T-helper 17 cell (primary cell): ENCODE measurements at regions not wholly inside any gene's neighbourhood (a gene's known extent, or its start where the extent isn't known, plus 50 kb on each side); places are given as distances from the start of the nearest gene placed in this dataset.

Experiments
- ATAC-seq: fragments of 150-1000 bp; cut with Tn5 transposase; 2 replicates; pipeline ENCODE4 v1.10.0; 2021; ENCODE audit warnings: mild to moderate bottlenecking, moderate library complexity
- DNase-seq, 3 donors: peaks; one replicate each; pipeline versions ENCODE4 v3.0.0 to v3.0.0-alpha.2; 2020 to 2021
- H3K9me3 ChIP-seq: one replicate; pipeline ENCODE4 v1.7.0; 2013; ENCODE audit warnings: low read length, mild to moderate bottlenecking; ENCODE audit not compliant: control insufficient read depth, poor library complexity, severe bottlenecking
- H3K27ac Mint-ChIP-seq: one replicate; pipeline ENCODE4 v1.8.0; 2022; ENCODE audit warnings: mild to moderate bottlenecking, moderate library complexity, mixed read lengths
- H3K27me3 Mint-ChIP-seq: one replicate; pipeline ENCODE4 v1.8.0; 2022; ENCODE audit warnings: mixed read lengths
- H3K36me3 Mint-ChIP-seq: one replicate; pipeline ENCODE4 v1.8.0; 2022; ENCODE audit warnings: low read depth, mixed read lengths
- H3K4me1 Mint-ChIP-seq: one replicate; pipeline ENCODE4 v1.8.0; 2022; ENCODE audit warnings: mild to moderate bottlenecking, mixed read lengths
- H3K4me3 Mint-ChIP-seq: one replicate; pipeline ENCODE4 v1.8.0; 2022; ENCODE audit warnings: mild to moderate bottlenecking, moderate library complexity, mixed read lengths

DNA sequence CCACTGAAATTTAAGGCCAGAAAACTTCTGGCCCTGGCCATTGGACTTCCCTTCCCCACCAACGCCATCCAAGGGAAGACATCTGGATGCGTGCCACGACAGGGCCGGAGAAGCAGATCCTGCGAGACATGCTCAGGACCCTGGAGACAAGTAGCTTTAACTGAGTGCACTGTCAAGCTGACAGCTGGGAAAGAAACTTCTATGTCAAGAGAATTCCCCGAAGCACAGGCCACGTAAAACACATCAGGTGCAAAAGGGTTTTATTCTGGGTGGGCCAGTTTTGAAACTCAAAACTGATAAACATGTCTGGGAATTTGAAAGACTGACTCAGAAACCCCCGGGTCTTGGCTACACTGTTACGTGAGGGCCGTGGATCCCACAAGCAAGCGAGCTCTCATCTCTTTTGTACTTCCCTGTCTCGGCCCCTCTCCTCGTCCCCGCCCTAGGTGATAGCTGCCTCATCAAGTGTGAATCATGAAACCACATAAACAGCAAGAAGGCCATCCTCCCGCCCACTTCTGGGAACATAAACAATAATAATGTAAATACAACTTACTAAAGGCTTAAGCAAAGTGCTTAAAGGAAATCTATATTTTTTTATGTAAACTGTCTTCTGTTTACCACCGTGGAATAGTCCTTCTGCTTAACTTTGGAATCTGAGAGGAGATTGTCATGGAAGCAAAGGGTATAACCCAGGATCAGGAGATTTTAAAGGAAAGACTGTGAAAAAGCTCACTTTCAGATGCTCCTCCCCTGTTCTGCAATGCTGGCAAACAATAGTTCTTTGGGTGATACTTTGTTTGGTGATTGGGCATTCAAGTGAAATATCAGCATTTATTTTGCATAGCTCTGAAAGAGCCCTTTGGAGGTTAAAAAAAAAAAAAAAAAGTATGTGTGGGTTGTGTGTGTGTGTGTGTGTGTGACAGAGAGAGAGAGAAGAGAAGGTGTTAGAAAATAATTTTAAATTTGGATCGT, 406.0 kb upstream of the MAF start:
- no peak overlapping the region for H3K27ac Mint-ChIP-seq
- H3K9me3 ChIP-seq: no peaks in the 10 kb centered on the region
- ATAC-seq (no peak), DNase-seq (no peak)
- H3K4me3 Mint-ChIP-seq: no peak overlapping the region
- H3K4me1 Mint-ChIP-seq: no peaks in the 10 kb centered on the region
- H3K27me3 Mint-ChIP-seq: peaks cover 32% of the 10 kb centered on the region
- H3K36me3 Mint-ChIP-seq: peaks cover 2% of the 10 kb centered on the region

DNA sequence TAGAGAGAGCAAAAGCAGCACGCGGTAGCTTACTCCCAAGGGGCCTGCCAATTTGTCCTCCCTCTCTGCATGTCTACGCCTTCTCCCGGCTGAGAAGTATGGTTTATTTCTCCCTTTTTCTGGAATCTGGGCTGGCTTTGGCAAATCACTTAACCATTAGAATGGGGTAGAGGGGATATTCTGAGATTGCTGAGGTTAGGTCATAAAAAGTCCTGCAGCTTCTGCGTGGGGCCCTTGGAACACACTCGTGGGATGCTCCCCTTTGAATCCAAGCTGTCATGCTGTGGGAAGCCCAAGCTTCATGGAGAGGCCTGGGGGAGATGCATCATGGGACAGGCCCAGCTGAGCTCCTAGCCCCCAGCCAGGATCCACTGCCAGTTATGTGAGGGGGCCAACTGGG, 403.6 kb upstream of the MAF start:
- ATAC-seq: no peak
- Mint-ChIP-seq H3K27ac (no peak overlapping the region), H3K27me3 (peaks cover 42% of the 10 kb centered on the region), H3K4me1 (no peaks in the 10 kb centered on the region), H3K36me3 (peaks cover 2% of the 10 kb centered on the region), H3K4me3 (no peak overlapping the region)
- H3K9me3 ChIP-seq: no peaks in the 10 kb centered on the region
- DNase-seq: no peak

DNA sequence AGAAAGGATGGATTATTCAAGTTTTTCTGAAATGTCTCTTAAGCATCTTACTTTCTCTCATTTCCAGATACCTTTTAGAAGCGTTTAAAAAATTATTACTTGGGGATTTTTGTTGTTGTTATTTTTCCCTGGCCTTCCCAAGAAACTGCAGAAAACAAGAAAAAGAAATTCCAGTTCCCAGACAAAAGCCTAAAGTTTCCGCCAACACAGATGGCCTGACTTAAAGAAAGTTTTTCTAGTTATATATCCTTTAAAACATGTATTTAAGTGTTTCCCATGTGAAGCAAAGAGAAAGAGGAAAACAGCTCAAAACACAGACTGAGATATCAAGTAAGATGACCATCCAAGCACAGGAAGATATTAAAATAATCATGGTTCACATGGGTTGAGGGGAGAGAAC, 401.7 kb upstream of the MAF start:
- no peak overlapping the region for H3K4me3 Mint-ChIP-seq
- H3K4me1 Mint-ChIP-seq: no peaks in the 10 kb centered on the region
- DNase-seq (no peak), ATAC-seq (no peak)
- H3K27me3 Mint-ChIP-seq: peaks cover 42% of the 10 kb centered on the region
- peaks cover 4% of the 10 kb centered on the region for H3K36me3 Mint-ChIP-seq
- no peaks in the 10 kb centered on the region for H3K9me3 ChIP-seq
- no peak overlapping the region for H3K27ac Mint-ChIP-seq

DNA sequence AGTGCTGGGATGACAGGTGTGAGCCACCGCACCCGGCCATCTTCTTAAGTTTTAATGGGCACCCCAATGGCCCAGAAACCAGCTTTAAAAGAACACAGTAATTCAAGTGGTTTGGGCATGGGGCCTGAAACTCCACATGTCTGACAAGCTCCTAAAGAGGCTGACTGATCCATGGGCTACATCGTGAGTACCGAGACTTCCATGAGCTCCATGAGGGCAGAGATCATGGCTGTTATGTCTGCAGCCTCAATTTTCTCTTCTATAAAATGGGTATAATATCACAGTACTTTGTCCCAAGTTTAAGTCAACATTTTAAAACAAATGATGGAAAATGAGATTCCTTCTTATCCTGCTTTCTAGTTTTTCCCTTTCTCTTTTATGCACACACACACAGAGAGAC, 397.6 kb upstream of the MAF start:
- Mint-ChIP-seq H3K4me1 (no peaks in the 10 kb centered on the region), H3K36me3 (peaks cover 2% of the 10 kb centered on the region), H3K4me3 (no peak overlapping the region), H3K27ac (no peak overlapping the region), H3K27me3 (peaks cover 50% of the 10 kb centered on the region)
- no peaks in the 10 kb centered on the region for H3K9me3 ChIP-seq
- ATAC-seq (no peak), DNase-seq (no peak)

DNA sequence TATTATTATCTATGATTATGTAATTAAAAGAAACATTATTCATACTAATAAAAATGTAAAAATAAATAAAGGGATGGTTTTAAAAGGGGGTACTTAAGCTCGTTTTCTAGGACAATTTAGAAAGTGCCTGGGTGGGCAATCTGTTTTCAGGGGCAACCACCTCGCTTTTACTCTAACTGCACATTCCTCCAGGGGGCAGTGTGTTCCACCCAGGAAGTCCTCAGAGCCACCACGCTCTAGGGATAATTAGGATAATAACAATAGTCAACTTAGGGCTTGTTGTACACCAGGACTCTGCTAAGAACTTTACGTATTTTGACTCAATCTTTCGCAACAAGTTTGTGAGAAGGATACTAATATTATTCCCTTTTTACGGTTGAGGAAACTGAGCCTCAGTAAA, 396.7 kb upstream of the MAF start:
- Mint-ChIP-seq H3K27me3 (peaks cover 42% of the 10 kb centered on the region), H3K4me3 (no peak overlapping the region), H3K4me1 (no peaks in the 10 kb centered on the region), H3K36me3 (peaks cover 2% of the 10 kb centered on the region), H3K27ac (no peak overlapping the region)
- DNase-seq (no peak), ATAC-seq (no peak)
- H3K9me3 ChIP-seq: no peaks in the 10 kb centered on the region

DNA sequence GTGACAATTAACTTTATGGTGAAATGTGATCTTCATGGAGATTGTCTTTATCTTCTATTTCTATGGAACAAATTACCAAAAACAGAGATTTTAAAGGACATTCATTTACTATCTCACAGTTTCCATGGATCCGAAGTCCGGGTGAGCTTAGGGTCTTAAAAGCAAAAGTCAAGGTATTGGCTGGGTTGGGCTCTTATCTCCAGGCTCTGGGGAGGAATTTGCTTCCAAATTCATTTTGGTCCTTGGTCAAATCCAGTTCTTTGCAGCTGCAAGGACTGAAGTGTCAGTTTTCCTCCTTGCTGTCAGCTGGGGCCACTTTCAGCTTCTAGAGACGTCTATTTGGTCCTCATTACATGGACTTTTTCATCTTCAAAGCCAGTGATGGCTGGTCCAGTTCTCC, 395.8 kb upstream of the MAF start:
- DNase-seq: no peak
- no peak overlapping the region for H3K4me3 Mint-ChIP-seq
- no peak for ATAC-seq

DNA sequence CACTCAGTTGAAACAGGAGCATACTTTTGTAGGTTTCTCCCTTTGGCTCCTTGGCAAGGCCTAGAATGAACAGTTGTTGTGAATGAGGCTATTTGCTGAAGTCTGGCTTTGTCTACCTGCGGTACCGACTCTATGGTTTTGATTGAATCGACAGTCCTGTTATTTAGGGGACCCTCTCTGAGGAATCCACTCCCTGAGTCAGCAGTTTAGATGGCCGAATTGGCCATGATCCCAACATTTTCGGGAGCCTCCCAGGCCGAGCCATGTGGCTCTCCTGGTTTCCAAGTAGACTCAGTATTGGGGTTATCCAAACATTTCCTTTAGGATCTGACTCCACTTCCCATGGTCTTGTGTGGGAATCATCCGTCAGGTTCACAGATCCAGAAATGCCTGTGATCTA, 394.8 kb upstream of the MAF start:
- H3K4me1 Mint-ChIP-seq: no peaks in the 10 kb centered on the region
- no peak overlapping the region for H3K4me3 Mint-ChIP-seq
- ATAC-seq (no peak), DNase-seq (no peak)
- peaks cover 28% of the 10 kb centered on the region for H3K27me3 Mint-ChIP-seq
- peaks cover 2% of the 10 kb centered on the region for H3K36me3 Mint-ChIP-seq
- H3K9me3 ChIP-seq: no peaks in the 10 kb centered on the region
- H3K27ac Mint-ChIP-seq: no peak overlapping the region

More for the DNA sequence above, 395.8 kb upstream of the MAF start:
- Mint-ChIP-seq H3K36me3 (peaks cover 2% of the 10 kb centered on the region), H3K27ac (no peak overlapping the region), H3K4me1 (no peaks in the 10 kb centered on the region), H3K27me3 (peaks cover 35% of the 10 kb centered on the region)
- no peaks in the 10 kb centered on the region for H3K9me3 ChIP-seq

DNA sequence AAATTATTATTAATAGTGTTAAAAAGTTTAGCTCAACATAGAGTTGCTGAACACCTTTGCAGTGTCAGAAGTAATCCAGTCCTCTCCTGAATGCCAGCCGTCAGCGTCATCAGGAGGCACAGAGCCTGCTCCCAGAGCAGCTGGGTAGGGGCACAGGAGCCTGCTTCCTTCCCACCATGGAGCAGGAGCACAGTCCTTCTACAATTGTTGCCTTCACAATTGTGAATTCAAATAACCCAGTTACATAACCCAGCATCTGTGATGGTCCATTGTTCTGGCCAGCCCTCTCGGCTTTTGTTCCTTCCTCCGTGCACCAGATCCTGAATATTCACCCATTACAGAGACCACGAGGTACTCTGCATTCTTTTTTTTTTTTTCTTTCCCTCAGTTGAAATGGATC, 393.9 kb upstream of the MAF start:
- Mint-ChIP-seq H3K27ac (no peak overlapping the region), H3K4me3 (no peak overlapping the region), H3K27me3 (peaks cover 35% of the 10 kb centered on the region), H3K36me3 (peaks cover 2% of the 10 kb centered on the region), H3K4me1 (no peaks in the 10 kb centered on the region)
- ATAC-seq: no peak
- no peaks in the 10 kb centered on the region for H3K9me3 ChIP-seq
- no peak for DNase-seq

DNA sequence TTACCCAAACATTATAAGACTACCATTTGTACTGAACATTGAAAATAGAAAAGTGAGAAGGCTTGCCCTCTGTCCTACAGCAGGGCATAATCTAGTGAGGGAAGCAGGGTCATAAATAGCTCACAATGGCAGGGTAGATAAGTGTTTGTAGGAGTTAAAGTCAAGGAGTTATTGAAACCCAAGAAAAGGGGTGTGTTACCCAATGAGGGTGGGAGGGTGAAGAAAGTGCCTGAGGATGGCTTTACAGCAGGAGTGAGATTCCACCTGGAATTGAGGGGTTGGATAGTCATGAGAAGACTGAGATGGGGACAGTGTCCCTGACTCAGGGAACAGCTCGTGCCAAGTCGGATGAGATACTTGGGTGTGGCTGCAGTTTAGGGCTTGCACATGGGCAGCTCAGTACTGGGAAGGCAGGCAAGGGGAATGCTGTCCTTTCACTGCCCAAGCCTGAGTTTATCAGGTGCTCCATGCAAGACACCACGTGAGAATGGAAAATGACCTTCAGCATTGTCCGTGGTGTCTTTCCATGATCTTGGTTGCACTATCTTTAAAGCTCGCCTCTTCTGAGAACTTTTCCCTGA, 393.2 kb upstream of the MAF start:
- H3K9me3 ChIP-seq: no peaks in the 10 kb centered on the region
- no peak for DNase-seq
- Mint-ChIP-seq H3K36me3 (peaks cover 2% of the 10 kb centered on the region), H3K27me3 (peaks cover 35% of the 10 kb centered on the region), H3K4me3 (no peak overlapping the region), H3K27ac (no peak overlapping the region), H3K4me1 (no peaks in the 10 kb centered on the region)
- ATAC-seq: no peak

DNA sequence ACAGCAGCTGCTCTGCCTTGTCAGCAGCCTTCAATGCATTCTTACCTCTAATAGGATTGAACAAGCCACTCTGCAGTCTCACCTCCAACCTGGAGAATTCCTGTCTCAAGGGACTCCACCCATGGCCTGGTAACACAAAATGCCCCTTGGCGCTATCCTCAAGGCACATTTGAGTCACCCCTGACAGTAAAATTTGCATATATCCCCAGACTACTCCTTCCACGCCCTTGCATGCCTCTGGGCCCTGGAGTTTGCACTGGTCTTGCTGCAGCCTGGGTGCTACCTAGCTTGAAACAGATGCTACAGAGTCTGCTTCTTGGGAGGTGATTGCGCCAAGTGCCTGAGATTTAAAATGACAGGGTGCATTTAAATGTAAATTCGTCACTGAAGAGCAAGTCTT, 391.4 kb upstream of the MAF start:
- Mint-ChIP-seq H3K27me3 (peaks cover 47% of the 10 kb centered on the region), H3K4me1 (no peaks in the 10 kb centered on the region), H3K27ac (no peak overlapping the region), H3K36me3 (no peaks in the 10 kb centered on the region), H3K4me3 (no peak overlapping the region)
- DNase-seq (no peak), ATAC-seq (no peak)
- no peaks in the 10 kb centered on the region for H3K9me3 ChIP-seq

DNA sequence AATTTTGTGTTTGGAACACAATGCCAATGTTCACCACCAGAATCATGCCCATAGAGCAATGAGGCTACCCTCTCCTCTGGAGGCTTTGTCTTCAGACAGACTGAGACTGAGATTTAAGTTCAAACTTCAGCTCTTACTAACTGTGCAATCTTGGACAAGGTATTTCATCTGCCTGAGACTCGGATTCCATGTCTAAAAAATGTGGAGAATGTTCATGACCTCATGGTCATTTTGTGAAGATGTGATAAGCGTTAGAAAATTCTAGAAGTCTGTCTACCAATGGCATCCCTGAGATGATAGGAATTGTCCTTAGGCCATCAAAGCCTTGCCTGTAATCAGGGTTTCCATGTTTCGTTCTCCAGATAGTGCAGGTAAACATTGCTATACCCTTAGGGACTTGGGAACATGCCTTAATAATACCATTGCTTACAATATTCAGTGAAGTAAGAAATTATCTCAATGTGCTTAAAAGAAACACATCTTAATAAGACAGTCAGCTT, 388.2 kb upstream of the MAF start:
- H3K4me3 Mint-ChIP-seq: no peak overlapping the region
- H3K27me3 Mint-ChIP-seq: peaks cover 32% of the 10 kb centered on the region
- no peaks in the 10 kb centered on the region for H3K36me3 Mint-ChIP-seq
- DNase-seq (no peak), ATAC-seq (no peak)
- H3K4me1 Mint-ChIP-seq: no peaks in the 10 kb centered on the region
- no peaks in the 10 kb centered on the region for H3K9me3 ChIP-seq
- no peak overlapping the region for H3K27ac Mint-ChIP-seq

DNA sequence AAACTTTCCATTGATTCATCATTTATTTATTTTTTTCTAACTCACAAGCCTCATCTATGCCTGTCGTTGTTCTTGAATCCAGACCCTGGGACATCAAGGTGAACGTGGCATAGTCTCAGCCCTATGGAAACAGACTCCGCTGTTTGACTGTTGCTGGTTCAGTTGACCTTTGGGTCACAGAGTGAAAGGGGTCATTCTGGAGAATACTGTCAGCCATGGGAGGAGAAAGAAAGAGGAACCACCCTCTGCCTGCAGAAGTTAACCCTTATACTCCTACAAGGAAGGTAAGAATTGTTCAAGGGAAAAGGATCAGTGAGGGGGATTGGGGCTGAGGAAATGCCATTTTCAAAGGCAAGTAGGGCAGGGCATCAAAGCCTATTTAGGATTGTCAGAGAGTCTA, 387.6 kb upstream of the MAF start:
- ATAC-seq: no peak
- H3K9me3 ChIP-seq: no peaks in the 10 kb centered on the region
- DNase-seq: no peak
- Mint-ChIP-seq H3K4me3 (no peak overlapping the region), H3K36me3 (no peaks in the 10 kb centered on the region), H3K27me3 (peaks cover 25% of the 10 kb centered on the region), H3K4me1 (no peaks in the 10 kb centered on the region), H3K27ac (no peak overlapping the region)

DNA sequence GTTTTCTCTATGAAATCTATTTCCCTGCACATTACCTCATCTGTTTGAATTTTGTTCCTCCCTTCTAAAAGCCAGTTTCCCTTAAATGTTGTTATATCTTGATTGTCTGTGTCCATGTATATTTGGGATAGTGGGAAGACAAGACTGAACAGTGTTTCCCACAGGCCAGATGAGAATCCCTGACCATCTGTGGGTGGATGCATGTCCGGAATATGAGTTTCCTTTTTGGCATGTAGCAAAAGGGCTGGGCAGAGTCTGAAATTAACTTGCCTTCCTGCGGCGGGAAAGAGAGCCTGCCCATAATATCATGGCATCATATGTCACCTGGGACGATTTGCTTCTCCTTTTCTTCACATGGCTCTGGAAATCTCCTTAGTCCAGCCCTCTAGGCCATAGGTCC, 385.8 kb upstream of the MAF start:
- no peaks in the 10 kb centered on the region for H3K9me3 ChIP-seq
- H3K27me3 Mint-ChIP-seq: peaks cover 23% of the 10 kb centered on the region
- ATAC-seq: no peak
- H3K4me1 Mint-ChIP-seq: no peaks in the 10 kb centered on the region
- H3K27ac Mint-ChIP-seq: no peak overlapping the region
- H3K36me3 Mint-ChIP-seq: no peaks in the 10 kb centered on the region
- DNase-seq: no peak
- no peak overlapping the region for H3K4me3 Mint-ChIP-seq

DNA sequence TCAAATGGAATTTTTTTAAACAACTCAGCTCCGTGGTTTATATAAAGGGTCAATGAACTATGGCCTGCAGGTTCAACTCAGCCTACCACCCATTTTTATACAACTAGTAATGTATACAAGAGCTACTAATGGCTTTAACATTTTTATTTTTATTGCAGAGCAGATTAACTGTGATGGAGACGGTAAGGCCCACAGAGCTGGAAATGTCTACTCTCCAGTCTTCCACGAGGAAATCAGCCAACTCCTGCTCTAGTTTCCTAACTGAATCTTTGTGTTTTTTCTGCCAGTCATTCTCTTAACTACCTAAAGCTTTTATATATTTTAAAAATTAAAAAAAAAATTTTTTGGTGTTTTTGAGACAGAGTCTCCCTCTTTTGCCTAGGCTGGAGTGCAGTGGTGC, 385.1 kb upstream of the MAF start:
- Mint-ChIP-seq H3K27ac (no peak overlapping the region), H3K4me1 (no peaks in the 10 kb centered on the region), H3K4me3 (no peak overlapping the region), H3K27me3 (peaks cover 20% of the 10 kb centered on the region), H3K36me3 (no peaks in the 10 kb centered on the region)
- no peak for DNase-seq
- ATAC-seq: no peak
- no peaks in the 10 kb centered on the region for H3K9me3 ChIP-seq
